ENCODE measurements at regions not wholly inside any gene's neighbourhood (a gene's known extent, or its start where the extent isn't known, plus 50 kb on each side); places are given as distances from the start of the nearest gene placed in this dataset.

DNA sequence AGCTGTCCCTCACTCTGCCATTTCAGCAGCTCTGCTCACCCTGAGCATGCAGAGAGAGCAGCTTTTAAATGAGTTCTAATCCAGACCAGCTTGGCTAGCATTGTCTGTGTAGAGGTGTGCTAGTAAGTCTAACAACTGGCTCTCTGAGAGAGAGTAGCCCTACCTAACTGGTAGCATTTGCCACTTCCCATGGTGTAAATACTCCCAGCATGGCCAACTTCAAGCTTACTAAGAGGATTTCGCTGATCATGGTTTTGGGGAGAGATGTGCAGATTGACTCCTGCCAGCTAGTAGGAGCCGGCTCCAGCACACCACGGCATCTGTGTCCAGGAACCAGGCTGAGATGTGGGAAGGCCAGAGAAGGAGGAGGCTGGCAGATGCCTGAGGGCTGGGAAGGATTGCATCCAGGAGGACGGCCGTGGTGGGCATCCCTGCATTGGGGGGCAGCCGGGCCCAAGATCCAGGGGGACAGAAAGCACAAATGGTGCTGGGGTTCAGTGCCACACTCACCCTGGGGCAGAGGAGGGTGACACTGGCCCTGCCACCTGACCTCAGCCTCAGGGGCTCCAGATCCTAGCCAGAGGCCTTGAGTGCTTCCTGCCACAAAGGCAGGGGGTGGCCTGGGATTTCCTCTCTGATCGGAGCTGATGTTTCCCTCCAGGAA, 394.9 kb upstream of the TNRC6C start:
- Histone ChIP-seq H4K20me1 (ENCODE audit: insufficient read depth, low read length) (no peaks in the 10 kb centered on the region), H3K27ac (ENCODE audit: low read depth, low read length) (no peak overlapping the region), H3K9me3 (ENCODE audit: low read depth, low read length) (no peaks in the 10 kb centered on the region), H3K79me2 (ENCODE audit: insufficient read depth, low read length) (no peaks in the 10 kb centered on the region), H3K4me3 (ENCODE audit: insufficient read depth, low read length) (no peak overlapping the region), H2AFZ (ENCODE audit: low read length) (no peak overlapping the region), H3K36me3 (ENCODE audit: insufficient read depth, low read length) (no peaks in the 10 kb centered on the region), H3K4me2 (ENCODE audit: insufficient read depth, low read length) (no peak overlapping the region), H3K27me3 (ENCODE audit: insufficient read depth, low read length) (peaks cover 14% of the 10 kb centered on the region), H3K4me1 (ENCODE audit: insufficient read depth, low read length) (no peaks in the 10 kb centered on the region)
- TF ChIP-seq, protein P1, sequence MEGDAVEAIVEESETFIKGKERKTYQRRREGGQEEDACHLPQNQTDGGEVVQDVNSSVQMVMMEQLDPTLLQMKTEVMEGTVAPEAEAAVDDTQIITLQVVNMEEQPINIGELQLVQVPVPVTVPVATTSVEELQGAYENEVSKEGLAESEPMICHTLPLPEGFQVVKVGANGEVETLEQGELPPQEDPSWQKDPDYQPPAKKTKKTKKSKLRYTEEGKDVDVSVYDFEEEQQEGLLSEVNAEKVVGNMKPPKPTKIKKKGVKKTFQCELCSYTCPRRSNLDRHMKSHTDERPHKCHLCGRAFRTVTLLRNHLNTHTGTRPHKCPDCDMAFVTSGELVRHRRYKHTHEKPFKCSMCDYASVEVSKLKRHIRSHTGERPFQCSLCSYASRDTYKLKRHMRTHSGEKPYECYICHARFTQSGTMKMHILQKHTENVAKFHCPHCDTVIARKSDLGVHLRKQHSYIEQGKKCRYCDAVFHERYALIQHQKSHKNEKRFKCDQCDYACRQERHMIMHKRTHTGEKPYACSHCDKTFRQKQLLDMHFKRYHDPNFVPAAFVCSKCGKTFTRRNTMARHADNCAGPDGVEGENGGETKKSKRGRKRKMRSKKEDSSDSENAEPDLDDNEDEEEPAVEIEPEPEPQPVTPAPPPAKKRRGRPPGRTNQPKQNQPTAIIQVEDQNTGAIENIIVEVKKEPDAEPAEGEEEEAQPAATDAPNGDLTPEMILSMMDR (IDR thresholded peaks at IDR 0.05; ENCODE audit: extremely low read depth, low read depth, low read length), result no peak
- DNase-seq (ENCODE audit: insufficient read length, low spot score, missing footprints), result peak; percentile 38

DNA sequence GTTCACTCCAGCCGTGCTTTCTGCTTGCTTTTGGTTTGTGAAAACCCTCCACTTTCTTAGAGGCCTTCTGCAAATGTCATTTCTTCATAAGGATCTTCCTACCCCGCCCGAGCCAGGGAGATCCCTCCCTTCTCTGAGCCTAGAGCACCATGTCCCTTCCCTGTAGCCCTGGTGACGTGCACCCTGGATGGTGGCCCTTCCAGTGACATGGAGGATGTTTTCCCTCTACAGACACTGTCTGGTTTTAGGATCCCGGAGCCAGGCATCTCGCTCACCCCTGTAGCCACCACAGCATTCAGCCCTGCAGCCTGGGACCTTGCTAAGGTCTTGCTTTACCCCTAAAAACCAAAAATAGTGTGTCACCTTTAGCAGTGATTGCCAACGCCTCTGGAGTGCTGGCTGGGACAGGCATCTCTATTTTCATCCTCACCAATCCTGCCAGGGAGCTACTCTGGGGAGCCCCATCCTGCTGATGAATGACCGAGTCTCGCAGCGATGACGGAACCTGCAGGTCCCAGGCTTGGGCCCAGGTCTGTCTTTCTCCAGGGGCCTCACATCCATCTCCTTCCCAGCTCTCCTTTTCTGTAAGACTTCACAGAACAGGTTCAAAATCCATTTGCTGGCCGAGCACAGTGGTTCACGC, 394.1 kb upstream of the TNRC6C start:
- TF ChIP-seq, protein P1 (IDR thresholded peaks at IDR 0.05; ENCODE audit: extremely low read depth, low read depth, low read length), result no peak
- no peak overlapping the region for H2AFZ ChIP-seq (ENCODE audit: low read length)
- H3K4me3 ChIP-seq (ENCODE audit: insufficient read depth, low read length), result no peak overlapping the region
- H3K79me2 ChIP-seq (ENCODE audit: insufficient read depth, low read length), result no peaks in the 10 kb centered on the region
- no peaks in the 10 kb centered on the region for H3K36me3 ChIP-seq (ENCODE audit: insufficient read depth, low read length)
- no peak overlapping the region for H3K4me2 ChIP-seq (ENCODE audit: insufficient read depth, low read length)
- H3K9me3 ChIP-seq (ENCODE audit: low read depth, low read length), result no peaks in the 10 kb centered on the region
- peak; percentile 25 for DNase-seq (ENCODE audit: insufficient read length, low spot score, missing footprints)
- peaks cover 14% of the 10 kb centered on the region for H3K27me3 ChIP-seq (ENCODE audit: insufficient read depth, low read length)
- no peak overlapping the region for H3K27ac ChIP-seq (ENCODE audit: low read depth, low read length)
- H3K4me1 ChIP-seq (ENCODE audit: insufficient read depth, low read length), result no peaks in the 10 kb centered on the region
- H4K20me1 ChIP-seq (ENCODE audit: insufficient read depth, low read length), result no peaks in the 10 kb centered on the region

DNA sequence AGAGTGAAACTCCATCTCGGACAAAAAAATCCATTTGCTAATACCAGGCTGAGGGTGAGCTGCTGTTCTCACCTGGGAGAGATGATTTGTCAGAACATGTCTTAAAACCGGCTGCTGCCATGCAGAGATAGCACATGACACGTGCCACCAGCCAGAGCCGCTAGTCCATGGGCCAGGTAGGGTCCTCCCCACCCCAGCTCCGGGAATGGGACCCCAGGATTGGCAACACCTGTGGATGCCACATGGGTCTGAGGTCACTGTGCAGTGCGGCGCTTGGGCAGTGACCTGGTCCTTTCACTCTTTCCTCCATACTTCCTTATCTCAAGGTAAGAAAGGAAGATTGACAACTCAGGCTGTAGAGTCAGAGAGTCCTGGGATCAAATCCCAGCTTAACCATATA, 393.3 kb upstream of the TNRC6C start:
- Histone ChIP-seq H3K4me2 (ENCODE audit: insufficient read depth, low read length) (no peak overlapping the region), H3K4me3 (ENCODE audit: insufficient read depth, low read length) (no peak overlapping the region), H3K9me3 (ENCODE audit: low read depth, low read length) (no peaks in the 10 kb centered on the region), H3K27me3 (ENCODE audit: insufficient read depth, low read length) (peaks cover 9% of the 10 kb centered on the region), H3K27ac (ENCODE audit: low read depth, low read length) (no peak overlapping the region), H3K4me1 (ENCODE audit: insufficient read depth, low read length) (no peaks in the 10 kb centered on the region), H3K36me3 (ENCODE audit: insufficient read depth, low read length) (no peaks in the 10 kb centered on the region), H4K20me1 (ENCODE audit: insufficient read depth, low read length) (no peaks in the 10 kb centered on the region), H3K79me2 (ENCODE audit: insufficient read depth, low read length) (no peaks in the 10 kb centered on the region), H2AFZ (ENCODE audit: low read length) (no peak overlapping the region)
- TF ChIP-seq, protein P1 (IDR thresholded peaks at IDR 0.05; ENCODE audit: extremely low read depth, low read depth, low read length), result no peak
- peak; percentile 22 for DNase-seq (ENCODE audit: insufficient read length, low spot score, missing footprints)

DNA sequence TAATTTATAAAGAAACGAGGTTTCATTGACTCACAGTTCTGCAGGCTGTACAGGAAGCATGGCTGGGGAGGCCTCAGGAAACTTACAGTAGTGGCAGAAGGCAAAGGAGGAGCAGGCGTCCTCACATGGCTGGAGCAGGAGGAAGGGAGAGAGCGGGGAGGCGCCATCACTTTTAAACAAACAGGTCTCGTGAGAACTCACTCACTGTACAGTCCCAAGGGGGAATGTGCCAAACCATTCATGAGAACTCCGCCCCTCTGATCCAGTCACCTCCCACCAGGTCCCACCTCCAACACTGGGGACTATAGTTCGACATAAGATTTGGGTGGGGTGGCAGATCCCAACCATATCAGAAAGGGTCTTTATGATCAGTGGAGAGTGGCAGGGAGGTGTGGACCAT, 392.4 kb upstream of the TNRC6C start:
- Histone ChIP-seq H3K4me3 (ENCODE audit: insufficient read depth, low read length) (no peak overlapping the region), H3K9me3 (ENCODE audit: low read depth, low read length) (no peaks in the 10 kb centered on the region), H3K27me3 (ENCODE audit: insufficient read depth, low read length) (peaks cover 9% of the 10 kb centered on the region)

More for the DNA sequence above, 392.4 kb upstream of the TNRC6C start:
- DNase-seq (ENCODE audit: insufficient read length, low spot score, missing footprints), result peak; percentile 15
- no peaks in the 10 kb centered on the region for H3K79me2 ChIP-seq (ENCODE audit: insufficient read depth, low read length)
- no peak overlapping the region for H2AFZ ChIP-seq (ENCODE audit: low read length)
- H4K20me1 ChIP-seq (ENCODE audit: insufficient read depth, low read length), result no peaks in the 10 kb centered on the region
- TF ChIP-seq, protein P1 (IDR thresholded peaks at IDR 0.05; ENCODE audit: extremely low read depth, low read depth, low read length), result no peak
- H3K4me2 ChIP-seq (ENCODE audit: insufficient read depth, low read length), result no peak overlapping the region
- H3K27ac ChIP-seq (ENCODE audit: low read depth, low read length), result no peak overlapping the region
- no peaks in the 10 kb centered on the region for H3K36me3 ChIP-seq (ENCODE audit: insufficient read depth, low read length)
- H3K4me1 ChIP-seq (ENCODE audit: insufficient read depth, low read length), result no peaks in the 10 kb centered on the region
